ENCODE measurements at regions not wholly inside any gene's neighbourhood (a gene's known extent, or its start where the extent isn't known, plus 50 kb on each side); places are given as distances from the start of the nearest gene placed in this dataset.

DNA sequence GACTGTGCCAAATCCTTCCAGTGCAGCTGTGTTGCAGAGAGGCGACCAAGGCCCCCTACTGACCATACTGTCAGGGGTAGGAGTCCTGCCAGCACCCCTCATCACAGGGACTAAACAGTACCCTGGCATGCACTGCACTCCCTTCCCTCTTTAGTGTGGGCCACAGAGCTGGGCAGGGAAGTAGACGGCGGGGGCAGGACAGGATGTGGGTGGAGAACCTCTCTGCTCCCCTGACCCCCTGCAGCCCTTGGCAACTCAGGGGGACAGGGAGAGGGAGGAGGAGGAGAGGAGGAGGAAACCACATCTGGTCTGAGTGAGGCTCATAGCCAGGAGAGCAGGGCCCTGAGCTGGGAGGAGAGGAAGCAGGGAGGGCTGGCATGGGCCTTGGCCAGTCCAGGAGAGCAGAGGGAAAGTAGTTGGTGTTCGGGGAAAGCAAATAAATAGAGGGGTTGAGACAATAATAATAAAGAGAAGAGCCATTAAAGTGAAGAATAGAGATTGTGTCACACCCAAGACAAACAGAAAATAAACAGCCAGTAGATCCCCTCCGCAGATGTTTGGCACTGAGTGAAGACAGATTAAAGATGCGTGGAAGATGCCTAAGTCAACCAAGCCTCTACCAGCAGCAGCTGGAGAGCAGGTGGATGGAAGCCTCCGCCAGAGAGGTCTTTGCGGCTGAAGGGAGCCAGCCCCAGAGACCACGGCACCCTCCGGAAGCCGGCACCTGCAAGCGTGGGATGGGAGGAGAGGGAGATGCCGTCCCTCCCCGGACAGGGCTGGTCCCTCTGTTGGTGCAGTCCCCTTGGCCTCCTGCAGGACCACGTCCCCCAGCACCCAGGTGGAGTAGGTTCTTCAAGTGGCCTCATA, 61.5 kb downstream of the RPUSD4 start:
- no peak overlapping the region for H3K4me3 ChIP-seq (ENCODE audit: low read depth, low read length)
- no peaks in the 10 kb centered on the region for H3K36me3 ChIP-seq (ENCODE audit: control insufficient read depth in 2 of 2, insufficient read depth in 1 of 2, low read length in 2 of 2)
- H3K27ac ChIP-seq (ENCODE audit: extremely low read depth, low read depth, low read length), result peak overlapping the region; percentile 3; the same call in 1 of the 2 replicates
- POLR2A ChIA-PET, result no interaction called here
- CTCF ChIA-PET, result interaction anchor here (0.6 to 0.7 kb wide), 2 partner anchors 88 to 1119 kb away, joined by 4 to 5 read pairs; no protein-coding TSS in a partner anchor
- H3K9me3 ChIP-seq (ENCODE audit: control insufficient read depth, insufficient read depth, low read depth, low read length), result no peaks in the 10 kb centered on the region
- peaks cover 24% of the 10 kb centered on the region for H3K4me1 ChIP-seq (ENCODE audit: control insufficient read depth, insufficient read depth, low read length)
- TF ChIP-seq ZNF654 (tag by site-specific recombination; IDR thresholded peaks at IDR 0.05; ENCODE audit: low read depth) (no peak), ZBTB7A (tag by site-specific recombination; IDR thresholded peaks at IDR 0.05; ENCODE audit: low read depth) (no peak), ZNF843 (tag by site-specific recombination; IDR thresholded peaks at IDR 0.05) (no peak), ZNF514 (tag by site-specific recombination; IDR thresholded peaks at IDR 0.05) (no peak), HOXC10 (CRISPR knock-in tag; IDR thresholded peaks at IDR 0.05) (no peak), ZNF660 (tag by site-specific recombination; IDR thresholded peaks at IDR 0.05) (no peak), HOXA7 (CRISPR knock-in tag; IDR thresholded peaks at IDR 0.05; ENCODE audit: borderline replicate concordance) (no peak), ZEB2 (tag by site-specific recombination; IDR thresholded peaks at IDR 0.05) (0 out of 2 replicates have a peak, but pooled peaks have one; percentile 22), ZNF776 (tag by site-specific recombination; IDR thresholded peaks at IDR 0.05; ENCODE audit: borderline replicate concordance) (no peak), ZFHX2 (tag by site-specific recombination; conservative IDR thresholded peaks at IDR 0.05) (peak; percentile 75), GLIS2 (tag by site-specific recombination; IDR thresholded peaks at IDR 0.05) (0 out of 2 replicates have a peak, but pooled peaks have one; percentile 21), ZIC2 (tag by site-specific recombination; IDR thresholded peaks at IDR 0.05) (peak; percentile 83), YY2 (tag by site-specific recombination; IDR thresholded peaks at IDR 0.05) (no peak), ZNF292 (tag by site-specific recombination; IDR thresholded peaks at IDR 0.05; ENCODE audit: borderline replicate concordance, low read depth) (no peak), ZNF624 (tag by site-specific recombination; IDR thresholded peaks at IDR 0.05) (no peak), ZNF768 (tag by site-specific recombination; IDR thresholded peaks at IDR 0.05) (no peak), ZNF560 (tag by site-specific recombination; IDR thresholded peaks at IDR 0.05; ENCODE audit: borderline replicate concordance) (no peak), ZNF211 (tag by site-specific recombination; IDR thresholded peaks at IDR 0.05; ENCODE audit: low read depth) (no peak), IKZF3 (tag by site-specific recombination; IDR thresholded peaks at IDR 0.05) (no peak), BCL11A (tag by site-specific recombination; IDR thresholded peaks at IDR 0.05; ENCODE audit: low read depth) (no peak), FEZF1 (tag by site-specific recombination; IDR thresholded peaks at IDR 0.05) (no peak), TCF7L2 (IDR thresholded peaks at IDR 0.05; ENCODE audit: borderline replicate concordance, low read depth, low read length) (no peak), YY1 (tag by site-specific recombination; IDR thresholded peaks at IDR 0.05) (no peak)
- TF ChIP-seq, protein P1, sequence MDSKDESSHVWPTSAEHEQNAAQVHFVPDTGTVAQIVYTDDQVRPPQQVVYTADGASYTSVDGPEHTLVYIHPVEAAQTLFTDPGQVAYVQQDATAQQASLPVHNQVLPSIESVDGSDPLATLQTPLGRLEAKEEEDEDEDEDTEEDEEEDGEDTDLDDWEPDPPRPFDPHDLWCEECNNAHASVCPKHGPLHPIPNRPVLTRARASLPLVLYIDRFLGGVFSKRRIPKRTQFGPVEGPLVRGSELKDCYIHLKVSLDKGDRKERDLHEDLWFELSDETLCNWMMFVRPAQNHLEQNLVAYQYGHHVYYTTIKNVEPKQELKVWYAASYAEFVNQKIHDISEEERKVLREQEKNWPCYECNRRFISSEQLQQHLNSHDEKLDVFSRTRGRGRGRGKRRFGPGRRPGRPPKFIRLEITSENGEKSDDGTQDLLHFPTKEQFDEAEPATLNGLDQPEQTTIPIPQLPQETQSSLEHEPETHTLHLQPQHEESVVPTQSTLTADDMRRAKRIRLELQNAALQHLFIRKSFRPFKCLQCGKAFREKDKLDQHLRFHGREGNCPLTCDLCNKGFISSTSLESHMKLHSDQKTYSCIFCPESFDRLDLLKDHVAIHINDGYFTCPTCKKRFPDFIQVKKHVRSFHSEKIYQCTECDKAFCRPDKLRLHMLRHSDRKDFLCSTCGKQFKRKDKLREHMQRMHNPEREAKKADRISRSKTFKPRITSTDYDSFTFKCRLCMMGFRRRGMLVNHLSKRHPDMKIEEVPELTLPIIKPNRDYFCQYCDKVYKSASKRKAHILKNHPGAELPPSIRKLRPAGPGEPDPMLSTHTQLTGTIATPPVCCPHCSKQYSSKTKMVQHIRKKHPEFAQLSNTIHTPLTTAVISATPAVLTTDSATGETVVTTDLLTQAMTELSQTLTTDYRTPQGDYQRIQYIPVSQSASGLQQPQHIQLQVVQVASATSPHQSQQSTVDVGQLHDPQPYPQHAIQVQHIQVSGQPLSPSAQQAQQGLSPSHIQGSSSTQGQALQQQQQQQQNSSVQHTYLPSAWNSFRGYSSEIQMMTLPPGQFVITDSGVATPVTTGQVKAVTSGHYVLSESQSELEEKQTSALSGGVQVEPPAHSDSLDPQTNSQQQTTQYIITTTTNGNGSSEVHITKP (tag by site-specific recombination; IDR thresholded peaks at IDR 0.05), result 0 out of 2 replicates have a peak, but pooled peaks have one; percentile 7
- TF ChIP-seq, protein P2, sequence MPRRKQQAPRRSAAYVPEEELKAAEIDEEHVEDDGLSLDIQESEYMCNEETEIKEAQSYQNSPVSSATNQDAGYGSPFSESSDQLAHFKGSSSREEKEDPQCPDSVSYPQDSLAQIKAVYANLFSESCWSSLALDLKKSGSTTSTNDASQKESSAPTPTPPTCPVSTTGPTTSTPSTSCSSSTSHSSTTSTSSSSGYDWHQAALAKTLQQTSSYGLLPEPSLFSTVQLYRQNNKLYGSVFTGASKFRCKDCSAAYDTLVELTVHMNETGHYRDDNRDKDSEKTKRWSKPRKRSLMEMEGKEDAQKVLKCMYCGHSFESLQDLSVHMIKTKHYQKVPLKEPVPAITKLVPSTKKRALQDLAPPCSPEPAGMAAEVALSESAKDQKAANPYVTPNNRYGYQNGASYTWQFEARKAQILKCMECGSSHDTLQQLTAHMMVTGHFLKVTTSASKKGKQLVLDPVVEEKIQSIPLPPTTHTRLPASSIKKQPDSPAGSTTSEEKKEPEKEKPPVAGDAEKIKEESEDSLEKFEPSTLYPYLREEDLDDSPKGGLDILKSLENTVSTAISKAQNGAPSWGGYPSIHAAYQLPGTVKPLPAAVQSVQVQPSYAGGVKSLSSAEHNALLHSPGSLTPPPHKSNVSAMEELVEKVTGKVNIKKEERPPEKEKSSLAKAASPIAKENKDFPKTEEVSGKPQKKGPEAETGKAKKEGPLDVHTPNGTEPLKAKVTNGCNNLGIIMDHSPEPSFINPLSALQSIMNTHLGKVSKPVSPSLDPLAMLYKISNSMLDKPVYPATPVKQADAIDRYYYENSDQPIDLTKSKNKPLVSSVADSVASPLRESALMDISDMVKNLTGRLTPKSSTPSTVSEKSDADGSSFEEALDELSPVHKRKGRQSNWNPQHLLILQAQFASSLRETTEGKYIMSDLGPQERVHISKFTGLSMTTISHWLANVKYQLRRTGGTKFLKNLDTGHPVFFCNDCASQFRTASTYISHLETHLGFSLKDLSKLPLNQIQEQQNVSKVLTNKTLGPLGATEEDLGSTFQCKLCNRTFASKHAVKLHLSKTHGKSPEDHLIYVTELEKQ (tag by site-specific recombination; IDR thresholded peaks at IDR 0.05; ENCODE audit: borderline replicate concordance), result no peak
- TF ChIP-seq, protein P3, sequence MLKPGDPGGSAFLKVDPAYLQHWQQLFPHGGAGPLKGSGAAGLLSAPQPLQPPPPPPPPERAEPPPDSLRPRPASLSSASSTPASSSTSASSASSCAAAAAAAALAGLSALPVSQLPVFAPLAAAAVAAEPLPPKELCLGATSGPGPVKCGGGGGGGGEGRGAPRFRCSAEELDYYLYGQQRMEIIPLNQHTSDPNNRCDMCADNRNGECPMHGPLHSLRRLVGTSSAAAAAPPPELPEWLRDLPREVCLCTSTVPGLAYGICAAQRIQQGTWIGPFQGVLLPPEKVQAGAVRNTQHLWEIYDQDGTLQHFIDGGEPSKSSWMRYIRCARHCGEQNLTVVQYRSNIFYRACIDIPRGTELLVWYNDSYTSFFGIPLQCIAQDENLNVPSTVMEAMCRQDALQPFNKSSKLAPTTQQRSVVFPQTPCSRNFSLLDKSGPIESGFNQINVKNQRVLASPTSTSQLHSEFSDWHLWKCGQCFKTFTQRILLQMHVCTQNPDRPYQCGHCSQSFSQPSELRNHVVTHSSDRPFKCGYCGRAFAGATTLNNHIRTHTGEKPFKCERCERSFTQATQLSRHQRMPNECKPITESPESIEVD (tag by site-specific recombination; IDR thresholded peaks at IDR 0.05), result no peak
- TF ChIP-seq, protein P4, sequence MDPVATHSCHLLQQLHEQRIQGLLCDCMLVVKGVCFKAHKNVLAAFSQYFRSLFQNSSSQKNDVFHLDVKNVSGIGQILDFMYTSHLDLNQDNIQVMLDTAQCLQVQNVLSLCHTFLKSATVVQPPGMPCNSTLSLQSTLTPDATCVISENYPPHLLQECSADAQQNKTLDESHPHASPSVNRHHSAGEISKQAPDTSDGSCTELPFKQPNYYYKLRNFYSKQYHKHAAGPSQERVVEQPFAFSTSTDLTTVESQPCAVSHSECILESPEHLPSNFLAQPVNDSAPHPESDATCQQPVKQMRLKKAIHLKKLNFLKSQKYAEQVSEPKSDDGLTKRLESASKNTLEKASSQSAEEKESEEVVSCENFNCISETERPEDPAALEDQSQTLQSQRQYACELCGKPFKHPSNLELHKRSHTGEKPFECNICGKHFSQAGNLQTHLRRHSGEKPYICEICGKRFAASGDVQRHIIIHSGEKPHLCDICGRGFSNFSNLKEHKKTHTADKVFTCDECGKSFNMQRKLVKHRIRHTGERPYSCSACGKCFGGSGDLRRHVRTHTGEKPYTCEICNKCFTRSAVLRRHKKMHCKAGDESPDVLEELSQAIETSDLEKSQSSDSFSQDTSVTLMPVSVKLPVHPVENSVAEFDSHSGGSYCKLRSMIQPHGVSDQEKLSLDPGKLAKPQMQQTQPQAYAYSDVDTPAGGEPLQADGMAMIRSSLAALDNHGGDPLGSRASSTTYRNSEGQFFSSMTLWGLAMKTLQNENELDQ (tag by site-specific recombination; IDR thresholded peaks at IDR 0.05; ENCODE audit: low read depth), result no peak

Data from HEK293 (cell line).